Uterus (tissue), 2 donors: ENCODE measurements at regions not wholly inside any gene's neighbourhood (a gene's known extent, or its start where the extent isn't known, plus 50 kb on each side); places are given as distances from the start of the nearest gene placed in this dataset.

Experiments used
- POLR2A ChIP-seq, 2 donors: fragments of 450-650 bp; IDR thresholded peaks; one replicate each; pipeline ENCODE4 v1.6.1; 2016; ENCODE audit warnings: antibody characterized with exemption in 2 of 2, mild to moderate bottlenecking in 1 of 2, moderate library complexity in 1 of 2
- TF ChIP-seq, protein P1 (sequence below), 4 experiments: fragments of 200-600 bp in 2 of 4; fragments of 450-650 bp in 2 of 4; sonication (generic) in 2 of 4; IDR thresholded peaks; one replicate each; pipeline ENCODE4 v1.5.1; 2016 to 2019; ENCODE audit warnings: antibody characterized with exemption in 4 of 4, mild to moderate bottlenecking in 2 of 4, moderate library complexity in 1 of 4

DNA sequence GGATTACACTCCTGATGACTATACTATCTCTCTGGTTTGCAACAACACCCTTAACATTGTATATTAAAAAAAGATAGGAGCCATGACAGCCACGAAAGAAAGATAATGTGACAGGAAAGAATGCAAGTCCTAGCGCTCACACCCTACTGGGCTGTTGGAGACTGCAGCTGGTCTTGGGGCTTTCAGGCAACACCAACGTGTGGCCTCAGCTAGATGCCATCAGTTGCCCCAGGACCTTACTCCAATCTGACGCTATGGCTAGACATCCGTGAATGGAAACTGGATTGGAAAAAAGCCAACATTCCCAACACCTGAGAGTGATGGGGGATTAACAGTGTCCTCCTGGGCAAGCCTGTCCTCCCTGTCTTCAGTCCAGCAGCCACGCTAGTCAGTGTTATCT is 357.4 kb upstream of the GULP1 start:
- TF ChIP-seq POLR2A (IDR thresholded peaks at IDR 0.05) = no peak
- TF ChIP-seq, protein P1, sequence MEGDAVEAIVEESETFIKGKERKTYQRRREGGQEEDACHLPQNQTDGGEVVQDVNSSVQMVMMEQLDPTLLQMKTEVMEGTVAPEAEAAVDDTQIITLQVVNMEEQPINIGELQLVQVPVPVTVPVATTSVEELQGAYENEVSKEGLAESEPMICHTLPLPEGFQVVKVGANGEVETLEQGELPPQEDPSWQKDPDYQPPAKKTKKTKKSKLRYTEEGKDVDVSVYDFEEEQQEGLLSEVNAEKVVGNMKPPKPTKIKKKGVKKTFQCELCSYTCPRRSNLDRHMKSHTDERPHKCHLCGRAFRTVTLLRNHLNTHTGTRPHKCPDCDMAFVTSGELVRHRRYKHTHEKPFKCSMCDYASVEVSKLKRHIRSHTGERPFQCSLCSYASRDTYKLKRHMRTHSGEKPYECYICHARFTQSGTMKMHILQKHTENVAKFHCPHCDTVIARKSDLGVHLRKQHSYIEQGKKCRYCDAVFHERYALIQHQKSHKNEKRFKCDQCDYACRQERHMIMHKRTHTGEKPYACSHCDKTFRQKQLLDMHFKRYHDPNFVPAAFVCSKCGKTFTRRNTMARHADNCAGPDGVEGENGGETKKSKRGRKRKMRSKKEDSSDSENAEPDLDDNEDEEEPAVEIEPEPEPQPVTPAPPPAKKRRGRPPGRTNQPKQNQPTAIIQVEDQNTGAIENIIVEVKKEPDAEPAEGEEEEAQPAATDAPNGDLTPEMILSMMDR (IDR thresholded peaks at IDR 0.05) = no peak
